Liver (tissue), 8 donors: ENCODE measurements at regions not wholly inside any gene's neighbourhood (a gene's known extent, or its start where the extent isn't known, plus 50 kb on each side); places are given as distances from the start of the nearest gene placed in this dataset.

Source experiments
- DNase-seq: peaks from one replicate; pipeline ENCODE4 v3.0.0-alpha.2; 2017; ENCODE audit warnings: low spot score
- H3K27ac ChIP-seq, 2 donors: one replicate each; pipeline ENCODE4 v1.7.0; 2013; ENCODE audit warnings: inconsistent platforms in 2 of 2, low read length in 2 of 2, control low read depth in 1 of 2, low read depth in 1 of 2, mild to moderate bottlenecking in 1 of 2
- H3K27me3 ChIP-seq, 4 donors: one replicate each; pipeline versions ENCODE4 v1.6.1 to v1.7.0; 2013; ENCODE audit warnings: low read length in 3 of 4, inconsistent platforms in 1 of 4, mild to moderate bottlenecking in 1 of 4, moderate library complexity in 1 of 4; ENCODE audit not compliant: control insufficient read depth in 4 of 4, insufficient read depth in 4 of 4
- H3K36me3 ChIP-seq, 4 donors: one replicate each; pipeline versions ENCODE4 v1.6.1 to v1.7.0; 2013; ENCODE audit warnings: low read length in 3 of 4, mild to moderate bottlenecking in 3 of 4, low read depth in 1 of 4, moderate library complexity in 1 of 4; ENCODE audit not compliant: control insufficient read depth in 4 of 4, insufficient read depth in 3 of 4
- H3K4me1 ChIP-seq, 4 donors: one replicate each; pipeline versions ENCODE4 v1.6.1 to v1.7.0; 2013; ENCODE audit warnings: low read length in 3 of 4, mild to moderate bottlenecking in 3 of 4, moderate library complexity in 1 of 4; ENCODE audit not compliant: control insufficient read depth in 4 of 4, insufficient read depth in 4 of 4
- H3K4me3 ChIP-seq, 3 donors: one replicate each; pipeline versions ENCODE4 v1.6.1 to v1.7.0; 2013; ENCODE audit warnings: low read length in 3 of 3, control low read depth in 1 of 3, low read depth in 1 of 3, mild to moderate bottlenecking in 1 of 3
- H3K9ac ChIP-seq, 2 donors: one replicate each; pipeline ENCODE4 v1.7.0; 2013; ENCODE audit warnings: low read length in 2 of 2, mild to moderate bottlenecking in 2 of 2, moderate library complexity in 2 of 2, control low read depth in 1 of 2, low read depth in 1 of 2
- H3K9me3 ChIP-seq, 4 donors: one replicate each; pipeline versions ENCODE4 v1.6.1 to v1.7.0; 2013; ENCODE audit warnings: low read length in 3 of 4; ENCODE audit not compliant: control insufficient read depth in 4 of 4
- ATF3 ChIP-seq: IDR thresholded peaks from 2 replicates; pipeline ENCODE4 v1.6.1; 2016; ENCODE audit warnings: antibody characterized with exemption
- CTCF ChIP-seq: fragments of 150-350 bp; IDR thresholded peaks from 2 replicates; pipeline ENCODE4 v1.5.1; 2017; ENCODE audit warnings: improper control_type of control experiment, low read depth, low read length; ENCODE audit not compliant: missing input control
- EGR1 ChIP-seq, 2 donors: IDR thresholded peaks; 2 replicates each; pipeline ENCODE4 v1.6.1; 2016 to 2018; ENCODE audit warnings: antibody characterized with exemption in 2 of 2, low read depth in 2 of 2
- FOXA1 ChIP-seq: IDR thresholded peaks from 2 replicates; pipeline ENCODE4 v1.6.1; 2016; ENCODE audit warnings: antibody characterized with exemption
- FOXA2 ChIP-seq: IDR thresholded peaks from 2 replicates; pipeline ENCODE4 v1.6.1; 2016; ENCODE audit warnings: antibody characterized with exemption
- GABPA ChIP-seq, 2 donors: IDR thresholded peaks in 1 of 2; conservative IDR thresholded peaks in 1 of 2; 2 replicates each; pipeline ENCODE4 v1.6.1; 2016; ENCODE audit warnings: antibody characterized with exemption in 2 of 2, mild to moderate bottlenecking in 1 of 2, moderate library complexity in 1 of 2
- HNF4A ChIP-seq, 2 donors: conservative IDR thresholded peaks; 2 replicates each; pipeline ENCODE4 v1.6.1; 2016; ENCODE audit warnings: antibody characterized with exemption in 2 of 2, mild to moderate bottlenecking in 2 of 2
- HNF4G ChIP-seq: IDR thresholded peaks from 2 replicates; pipeline ENCODE4 v1.6.1; 2016; ENCODE audit warnings: antibody characterized with exemption
- JUND ChIP-seq, 2 donors: IDR thresholded peaks; 2 replicates each; pipeline ENCODE4 v1.6.1; 2016; ENCODE audit warnings: antibody characterized with exemption in 2 of 2
- NR2F2 ChIP-seq: IDR thresholded peaks from 2 replicates; pipeline ENCODE4 v1.6.1; 2016; ENCODE audit warnings: antibody characterized with exemption
- RAD21 ChIP-seq, 2 donors: IDR thresholded peaks; 2 replicates each; pipeline ENCODE4 v1.6.1; 2016; ENCODE audit warnings: antibody characterized with exemption in 2 of 2, mild to moderate bottlenecking in 2 of 2
- REST ChIP-seq: IDR thresholded peaks from 2 replicates; pipeline ENCODE4 v1.6.1; 2016; ENCODE audit warnings: antibody characterized with exemption, mild to moderate bottlenecking
- RXRA ChIP-seq, 2 donors: IDR thresholded peaks; 2 replicates each; pipeline ENCODE4 v1.6.1; 2017 to 2018; ENCODE audit warnings: antibody characterized with exemption in 2 of 2, mild to moderate bottlenecking in 1 of 2
- SP1 ChIP-seq: IDR thresholded peaks from 2 replicates; pipeline ENCODE4 v1.6.1; 2018; ENCODE audit warnings: antibody characterized with exemption, mild to moderate bottlenecking
- TAF1 ChIP-seq: conservative IDR thresholded peaks from 2 replicates; pipeline ENCODE4 v1.6.1; 2016; ENCODE audit warnings: antibody characterized with exemption, mild to moderate bottlenecking
- YY1 ChIP-seq: IDR thresholded peaks from 2 replicates; pipeline ENCODE4 v1.6.1; 2016; ENCODE audit warnings: antibody characterized with exemption, mild to moderate bottlenecking
- WGBS: extraction: QIAGEN DNeasy Blood & Tissue Kit; methylation state at CpG from one replicate; pipeline ENCODE4 v1.1.7; 2013; 5-methylcytosine and 5-hydroxymethylcytosine counted together
- TF ChIP-seq, protein P1 (sequence below): IDR thresholded peaks from 2 replicates; pipeline ENCODE4 v1.6.1; 2016; ENCODE audit warnings: antibody characterized with exemption
- TF ChIP-seq, protein P2 (sequence below): IDR thresholded peaks from 2 replicates; pipeline ENCODE4 v1.6.1; 2016; ENCODE audit warnings: antibody characterized with exemption
- donor health status: healthy.
- donor health status: healthy.
- donor health status: healthy.
- donor health status: healthy.
- donor health status: healthy.

GRCh38 chr3:5274091-5274490 is 86.6 kb downstream of the EDEM1 start (continued):
- TF ChIP-seq, protein P1, sequence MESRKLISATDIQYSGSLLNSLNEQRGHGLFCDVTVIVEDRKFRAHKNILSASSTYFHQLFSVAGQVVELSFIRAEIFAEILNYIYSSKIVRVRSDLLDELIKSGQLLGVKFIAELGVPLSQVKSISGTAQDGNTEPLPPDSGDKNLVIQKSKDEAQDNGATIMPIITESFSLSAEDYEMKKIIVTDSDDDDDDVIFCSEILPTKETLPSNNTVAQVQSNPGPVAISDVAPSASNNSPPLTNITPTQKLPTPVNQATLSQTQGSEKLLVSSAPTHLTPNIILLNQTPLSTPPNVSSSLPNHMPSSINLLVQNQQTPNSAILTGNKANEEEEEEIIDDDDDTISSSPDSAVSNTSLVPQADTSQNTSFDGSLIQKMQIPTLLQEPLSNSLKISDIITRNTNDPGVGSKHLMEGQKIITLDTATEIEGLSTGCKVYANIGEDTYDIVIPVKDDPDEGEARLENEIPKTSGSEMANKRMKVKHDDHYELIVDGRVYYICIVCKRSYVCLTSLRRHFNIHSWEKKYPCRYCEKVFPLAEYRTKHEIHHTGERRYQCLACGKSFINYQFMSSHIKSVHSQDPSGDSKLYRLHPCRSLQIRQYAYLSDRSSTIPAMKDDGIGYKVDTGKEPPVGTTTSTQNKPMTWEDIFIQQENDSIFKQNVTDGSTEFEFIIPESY: no peak
- TF ChIP-seq EGR1 (IDR thresholded peaks at IDR 0.05; ENCODE audit: low read depth in 2 of 2) (no peak), TAF1 (no peak), FOXA2 (no peak), CTCF (no peak)

GRCh38 chr3:5275529-5275928 is 88.0 kb downstream of the EDEM1 start:
- no peak for TF ChIP-seq TAF1
- TF ChIP-seq CTCF: no peak
- TF ChIP-seq RXRA (IDR thresholded peaks at IDR 0.05): no peak
- TF ChIP-seq, protein P2, sequence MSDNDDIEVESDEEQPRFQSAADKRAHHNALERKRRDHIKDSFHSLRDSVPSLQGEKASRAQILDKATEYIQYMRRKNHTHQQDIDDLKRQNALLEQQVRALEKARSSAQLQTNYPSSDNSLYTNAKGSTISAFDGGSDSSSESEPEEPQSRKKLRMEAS: no peak
- TF ChIP-seq HNF4G: no peak
- no peak for TF ChIP-seq FOXA2
- TF ChIP-seq REST: no peak
- no peak for TF ChIP-seq SP1
- no peak for TF ChIP-seq YY1
- no peak for TF ChIP-seq HNF4A (conservative IDR thresholded peaks at IDR 0.05)
- no peak for TF ChIP-seq FOXA1
- TF ChIP-seq JUND (IDR thresholded peaks at IDR 0.05): no peak
- no peak for TF ChIP-seq GABPA (IDR thresholded peaks at IDR 0.05 in 1 of 2, conservative IDR thresholded peaks at IDR 0.05 in 1 of 2)
- TF ChIP-seq RAD21 (IDR thresholded peaks at IDR 0.05): no peak
- TF ChIP-seq ATF3: no peak
- TF ChIP-seq, protein P1: no peak
- no peak for TF ChIP-seq NR2F2
- TF ChIP-seq EGR1 (IDR thresholded peaks at IDR 0.05; ENCODE audit: low read depth in 2 of 2): no peak
- WGBS: 45% methylated on average over 2 of the region's 2 CpGs

More at GRCh38 chr3:5275529-5275928, 88.0 kb downstream of the EDEM1 start:
- no peaks in the 10 kb centered on the region for H3K27me3 ChIP-seq
- H3K36me3 ChIP-seq: no peaks in the 10 kb centered on the region
- no peaks in the 10 kb centered on the region for H3K4me1 ChIP-seq
- DNase-seq: no peak
- no peak overlapping the region for H3K9ac ChIP-seq
- H3K9me3 ChIP-seq: peaks cover 0 to 3% (median under 1%) of the 10 kb centered on the region in 4 donors
- H3K4me3 ChIP-seq: no peak overlapping the region
- no peak overlapping the region for H3K27ac ChIP-seq
